K562 (cell line): ENCODE measurements at regions not wholly inside any gene's neighbourhood (a gene's known extent, or its start where the extent isn't known, plus 50 kb on each side); places are given as distances from the start of the nearest gene placed in this dataset.

ENCODE experiments used
- ATAC-seq: fragments of 200-7000 bp; cut with Tn5 transposase; 3 replicates; pipeline ENCODE4 v1.9.1; 2020; ENCODE audit warnings: moderate library complexity
- BruUV-seq: library from RNA; stranded (reverse); fragments of 400-500 nt; replicated peaks from 2 replicates; lab custom pipeline; 2021; lab: Mats Ljungman, UMichigan
- CTCF ChIA-PET: fragments of 300-600 bp; formaldehyde crosslinking; extraction: SDS; loops from one replicate; lab custom pipeline; 2021; ENCODE audit warnings: low intra/inter-chr PET ratio; lab: Yijun Ruan, JAX
- POLR2A ChIA-PET: fragments of 300-600, 350-650 bp; sonication (Branson Sonifier 250); formaldehyde crosslinking; extraction: SDS; loops from one replicate; lab custom pipeline; 2021; ENCODE audit warnings: antibody characterized with exemption, inconsistent platforms; lab: Yijun Ruan, JAX
- DNase-seq, 4 experiments: peaks; one replicate each; pipeline versions ENCODE4 v3.0.0 to v3.0.0-alpha.2; 2011 to 2018; ENCODE audit warnings: low spot score in 3 of 4, mixed read lengths in 3 of 4; ENCODE audit errors: extremely low read depth in 1 of 4
- FAIRE-seq: peaks from 2 replicates; lab custom pipeline; 2011; peaks lifted over from hg19 to GRCh38; lab: Jason Lieb, UNC
- H2AFZ ChIP-seq: 2 replicates; pipeline ENCODE4 v1.6.0; 2011; ENCODE audit warnings: low read depth, low read length, control low read depth, inconsistent platforms
- H3K27ac ChIP-seq: fragments of 200-600 bp; 3 replicates; pipeline ENCODE4 v1.8.0; 2011; ENCODE audit warnings: low read depth, mild to moderate bottlenecking, control low read depth, inconsistent platforms, low read length, moderate library complexity, mixed read lengths; ENCODE audit errors: extremely low read depth
- H3K27me3 ChIP-seq, 2 experiments: fragments of 300-600 bp in 1 of 2; 2 replicates in 1 of 2; 3 replicates in 1 of 2; pipeline versions ENCODE4 v1.6.0 to v1.8.0; 2011; ENCODE audit warnings: inconsistent platforms in 2 of 2, low read length in 2 of 2, mild to moderate bottlenecking in 1 of 2, mixed read lengths in 1 of 2, moderate library complexity in 1 of 2; ENCODE audit not compliant: control insufficient read depth in 2 of 2, insufficient read depth in 2 of 2
- H3K36me3 ChIP-seq: fragments of 300-600 bp; 3 replicates; pipeline ENCODE4 v1.8.0; 2011; ENCODE audit warnings: mild to moderate bottlenecking, low read length, inconsistent platforms; ENCODE audit not compliant: control insufficient read depth, insufficient read depth
- H3K4me1 ChIP-seq, 2 experiments: fragments of 200-600 bp in 1 of 2; replicated peaks in 1 of 2; 2 replicates in 1 of 2; 3 replicates in 1 of 2; pipeline versions ENCODE4 v1.5.1 to v1.8.0; 2011; ENCODE audit warnings: inconsistent platforms in 2 of 2, low read length in 2 of 2, mild to moderate bottlenecking in 1 of 2, mixed read lengths in 1 of 2, moderate library complexity in 1 of 2; ENCODE audit not compliant: control insufficient read depth in 2 of 2, insufficient read depth in 2 of 2
- H3K4me2 ChIP-seq: 2 replicates; pipeline ENCODE4 v1.6.1; 2011; ENCODE audit warnings: low read length, control low read depth, inconsistent platforms, mixed read lengths; ENCODE audit not compliant: insufficient read depth
- H3K4me3 ChIP-seq: fragments of 200-600 bp; sonication (generic), shearing (Covaris generic); 2 replicates; pipeline ENCODE4 v1.5.1; 2016; ENCODE audit warnings: control low read depth, inconsistent platforms
- H3K79me2 ChIP-seq: fragments of 200-600 bp; 3 replicates; pipeline ENCODE4 v1.8.0; 2011; ENCODE audit warnings: low read length, inconsistent platforms; ENCODE audit not compliant: control insufficient read depth, insufficient read depth
- H3K9ac ChIP-seq, 2 experiments: 2 replicates each; pipeline versions ENCODE4 v1.6.0 to v1.6.1; 2011; ENCODE audit warnings: low read depth in 2 of 2, low read length in 2 of 2, control low read depth in 1 of 2, inconsistent platforms in 1 of 2, mild to moderate bottlenecking in 1 of 2, mixed read lengths in 1 of 2; ENCODE audit not compliant: insufficient read depth in 1 of 2
- H3K9me1 ChIP-seq: one replicate; pipeline ENCODE4 v1.6.0; 2011; ENCODE audit warnings: inconsistent platforms, mild to moderate bottlenecking, low read length, moderate library complexity; ENCODE audit not compliant: control insufficient read depth, insufficient read depth
- H3K9me3 ChIP-seq: replicated peaks from 2 replicates; pipeline ENCODE4 v1.5.1; 2011; ENCODE audit warnings: low read depth, low read length, inconsistent platforms; ENCODE audit not compliant: control insufficient read depth, insufficient read depth
- H4K20me1 ChIP-seq: replicated peaks from 2 replicates; pipeline ENCODE4 v1.6.1; 2011; ENCODE audit warnings: low read length, inconsistent platforms, mixed read lengths; ENCODE audit not compliant: control insufficient read depth, insufficient read depth
- CLOCK ChIP-seq: fragments of 250-450 bp; sonication (Bioruptor Pico); IDR thresholded peaks from 2 replicates; pipeline ENCODE4 v1.4.0; 2020; ENCODE audit warnings: mild to moderate bottlenecking, moderate library complexity, borderline replicate concordance
- EGR1 ChIP-seq: fragments of 450-650 bp; conservative IDR thresholded peaks from 2 replicates; pipeline ENCODE4 v1.6.1; 2017; ENCODE audit warnings: mild to moderate bottlenecking
- MAFK ChIP-seq: IDR thresholded peaks from 2 replicates; pipeline ENCODE4 v1.6.1; 2011; ENCODE audit warnings: low read length, improper control_type of control experiment
- MTF1 ChIP-seq: fragments of 250-450 bp; sonication (Bioruptor Pico); IDR thresholded peaks from 2 replicates; pipeline ENCODE4 v1.9.0; 2021; ENCODE audit warnings: moderate library complexity, mild to moderate bottlenecking, inconsistent platforms, borderline replicate concordance
- NKRF ChIP-seq: fragments of 450-650 bp; IDR thresholded peaks from 2 replicates; pipeline ENCODE4 v1.6.1; 2016; ENCODE audit warnings: borderline replicate concordance
- PRMT5 ChIP-seq: sonication (generic); formaldehyde crosslinking; IDR thresholded peaks from 2 replicates; pipeline ENCODE4 v1.5.0; 2020; ENCODE audit warnings: missing genetic modification reagents
- ZBED1 ChIP-seq: IDR thresholded peaks from 2 replicates; pipeline ENCODE4 v1.6.1; 2014
- ZNF707 ChIP-seq: fragments of 250-450 bp; sonication (Bioruptor Pico); conservative IDR thresholded peaks from 2 replicates; pipeline ENCODE4 v1.8.0; 2022; ENCODE audit warnings: inconsistent platforms, mild to moderate bottlenecking, moderate library complexity
- ZNF780A ChIP-seq: fragments of 250-450 bp; sonication (Bioruptor Pico); IDR thresholded peaks from 2 replicates; pipeline ENCODE4 v1.5.0; 2021; ENCODE audit warnings: mild to moderate bottlenecking
- WGBS: fragments of 100-300 bp; shearing (Covaris generic); methylation state at CpG from one replicate; pipeline ENCODE4 v1.1.6; 2016; ENCODE audit warnings: low coverage, mixed read lengths; ENCODE audit not compliant: insufficient coverage; ENCODE audit errors: missing lambda C conversion rate; 5-methylcytosine and 5-hydroxymethylcytosine counted together
- in situ Hi-C: fragments of 300-500 bp; cut with MboI; formaldehyde crosslinking; loops from 4 replicates; pipeline ENCODE4 v1.15.0; 2018; ENCODE audit warnings: inconsistent platforms, mixed read lengths
- intact Hi-C: fragments of 100-400 bp; cut with micrococcal nuclease; formaldehyde crosslinking; loops from 2 replicates; pipeline ENCODE4 v1.14.2; 2022

- POLR2A ChIA-PET, result no interaction called here
- FAIRE-seq, result no peak
- no peak for TF ChIP-seq PRMT5 (CRISPR knock-in tag)
- TF ChIP-seq ZBED1, result no peak
- no peak for TF ChIP-seq EGR1
- Histone ChIP-seq H3K4me3 (no peak overlapping the region), H3K9me3 (no peaks in the 10 kb centered on the region), H4K20me1 (no peaks in the 10 kb centered on the region), H3K4me1 (no peaks in the 10 kb centered on the region), H3K27me3 (0 out of 5 replicates have a peak, but pooled peaks cover 0 to 4% of the 10 kb centered on the region in 2 experiments), H3K27ac (no peak overlapping the region), H3K4me2 (no peak overlapping the region), H3K9me1 (no peaks in the 10 kb centered on the region), H2AFZ (no peak overlapping the region), H3K79me2 (no peaks in the 10 kb centered on the region), H3K36me3 (no peaks in the 10 kb centered on the region), H3K9ac (no peak overlapping the region)
- in situ Hi-C loops (no loop called here), intact Hi-C loops (no loop called here)
- no TSS peak for BruUV-seq
- ATAC-seq, result no peak
- 1% methylated on average over 10 of the region's 10 CpGs for WGBS
- DNase-seq, result no peak
- CTCF ChIA-PET, result interaction anchor here (0.7 kb wide), 1 partner anchor 646 kb away, joined by 4 read pairs; no protein-coding TSS in a partner anchor
Observed at GRCh38 chr4:144872508-144873225, 225.3 kb downstream of the ANAPC10 start.

DNA sequence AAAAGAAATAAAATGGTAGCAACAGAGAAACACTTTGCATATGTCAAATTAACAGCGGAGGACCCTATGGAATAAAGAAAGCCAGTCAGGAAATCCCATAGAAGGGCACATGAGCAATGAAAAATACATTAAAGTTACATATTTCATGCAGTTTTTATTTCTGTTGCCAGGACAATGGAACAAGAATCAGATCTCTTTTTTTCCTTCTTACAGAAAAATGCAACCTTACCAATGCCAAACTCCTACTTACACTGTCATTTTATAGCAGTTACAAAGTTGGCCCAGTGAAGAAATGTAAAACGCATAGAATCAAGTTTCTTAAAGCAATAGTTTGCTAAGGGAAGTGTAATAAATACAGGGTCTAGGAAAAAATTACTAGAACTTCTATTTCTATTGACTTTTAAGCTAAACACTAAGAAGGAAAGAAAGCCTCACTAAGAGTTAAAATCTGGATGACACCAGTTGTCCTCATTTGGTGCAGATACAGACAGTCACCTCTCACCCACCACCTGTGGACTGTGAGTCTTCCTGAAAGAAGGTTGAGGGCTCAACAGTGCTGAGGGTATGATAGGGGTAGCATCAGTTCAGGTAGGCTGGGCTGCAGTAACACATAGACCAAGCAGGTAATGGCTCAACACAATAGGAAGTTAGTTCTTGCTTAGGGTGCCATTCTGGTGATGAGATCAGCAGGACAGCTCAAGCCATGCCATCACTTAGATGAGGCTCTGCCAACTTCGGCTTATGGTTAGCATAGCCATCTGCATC, 224.6 kb downstream of the ANAPC10 start:
- DNase-seq (no peak), ATAC-seq (no peak), FAIRE-seq (no peak)
- Histone ChIP-seq H4K20me1 (no peaks in the 10 kb centered on the region), H3K4me2 (no peak overlapping the region), H3K9ac (no peak overlapping the region), H3K36me3 (no peaks in the 10 kb centered on the region), H3K4me3 (no peak overlapping the region), H3K9me3 (no peaks in the 10 kb centered on the region), H2AFZ (no peak overlapping the region), H3K4me1 (no peaks in the 10 kb centered on the region), H3K27ac (no peak overlapping the region), H3K27me3 (0 out of 5 replicates have a peak, but pooled peaks cover 0 to 4% of the 10 kb centered on the region in 2 experiments), H3K9me1 (no peaks in the 10 kb centered on the region), H3K79me2 (no peaks in the 10 kb centered on the region)
- CTCF ChIA-PET, result no interaction called here
- intact Hi-C loops, result no loop called here
- in situ Hi-C loops, result no loop called here
- WGBS, result 0% methylated on average over 3 of the region's 3 CpGs
- BruUV-seq, result no TSS peak
- POLR2A ChIA-PET, result no interaction called here
- TF ChIP-seq MTF1 (CRISPR knock-in tag) (no peak), NKRF (no peak), MAFK (no peak), CLOCK (no peak), ZNF707 (CRISPR knock-in tag) (no peak), ZNF780A (no peak)
